Progenitor cell of endocrine pancreas (in vitro differentiated cells): ENCODE measurements at regions not wholly inside any gene's neighbourhood (a gene's known extent, or its start where the extent isn't known, plus 50 kb on each side); places are given as distances from the start of the nearest gene placed in this dataset.

Source experiments
- DNase-seq: peaks from one replicate; pipeline ENCODE4 v3.0.0; 2021; ENCODE audit warnings: low spot score; ENCODE audit not compliant: unreplicated experiment
- H3K27ac Mint-ChIP-seq: 2 replicates; pipeline ENCODE4 v1.8.0; 2021; ENCODE audit warnings: mild to moderate bottlenecking, moderate library complexity, mixed read lengths
- H3K27me3 Mint-ChIP-seq: 2 replicates; pipeline ENCODE4 v1.8.0; 2021; ENCODE audit warnings: mixed read lengths
- H3K36me3 Mint-ChIP-seq: 2 replicates; pipeline ENCODE4 v1.8.0; 2022; ENCODE audit warnings: mixed read lengths; ENCODE audit not compliant: insufficient read depth
- H3K4me1 Mint-ChIP-seq: 2 replicates; pipeline ENCODE4 v1.8.0; 2021; ENCODE audit warnings: low read depth, mixed read lengths
- H3K4me3 Mint-ChIP-seq: 2 replicates; pipeline ENCODE4 v1.8.0; 2021; ENCODE audit warnings: low read depth, mild to moderate bottlenecking, moderate library complexity, mixed read lengths
- H3K9me3 Mint-ChIP-seq: 2 replicates; pipeline ENCODE4 v1.8.0; 2021; ENCODE audit warnings: low read depth, mixed read lengths
- TF ChIP-seq, protein P1 (sequence below): fragments of 200-600 bp; sonication (generic); IDR thresholded peaks from one replicate; pipeline ENCODE4 v1.5.0; 2021; ENCODE audit warnings: antibody characterized with exemption, mild to moderate bottlenecking; ENCODE audit not compliant: unreplicated experiment

DNA sequence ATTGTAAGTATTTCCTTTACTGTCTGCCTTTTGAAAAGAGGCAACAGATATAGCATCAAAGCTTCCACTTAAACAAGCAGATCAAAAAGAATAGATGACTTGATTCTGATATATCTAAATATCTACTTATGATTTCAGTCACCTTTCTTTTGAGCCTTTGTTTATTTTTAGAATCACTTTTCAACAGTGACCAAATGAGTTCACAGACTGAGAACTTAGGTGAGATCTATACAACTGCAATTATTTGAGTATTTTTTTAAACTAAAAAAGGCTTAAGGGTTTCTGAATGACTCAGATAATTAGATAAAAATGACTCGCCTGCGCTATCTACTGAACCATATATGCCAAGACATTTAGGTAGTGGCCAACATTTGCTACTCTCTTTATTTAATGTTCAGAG, 166.7 kb upstream of the KCNIP4 start:
- no peaks in the 10 kb centered on the region for H3K27me3 Mint-ChIP-seq
- no peaks in the 10 kb centered on the region for H3K36me3 Mint-ChIP-seq
- no peaks in the 10 kb centered on the region for H3K9me3 Mint-ChIP-seq
- no peak for DNase-seq
- H3K27ac Mint-ChIP-seq = no peak overlapping the region
- H3K4me3 Mint-ChIP-seq = no peak overlapping the region
- TF ChIP-seq, protein P1, sequence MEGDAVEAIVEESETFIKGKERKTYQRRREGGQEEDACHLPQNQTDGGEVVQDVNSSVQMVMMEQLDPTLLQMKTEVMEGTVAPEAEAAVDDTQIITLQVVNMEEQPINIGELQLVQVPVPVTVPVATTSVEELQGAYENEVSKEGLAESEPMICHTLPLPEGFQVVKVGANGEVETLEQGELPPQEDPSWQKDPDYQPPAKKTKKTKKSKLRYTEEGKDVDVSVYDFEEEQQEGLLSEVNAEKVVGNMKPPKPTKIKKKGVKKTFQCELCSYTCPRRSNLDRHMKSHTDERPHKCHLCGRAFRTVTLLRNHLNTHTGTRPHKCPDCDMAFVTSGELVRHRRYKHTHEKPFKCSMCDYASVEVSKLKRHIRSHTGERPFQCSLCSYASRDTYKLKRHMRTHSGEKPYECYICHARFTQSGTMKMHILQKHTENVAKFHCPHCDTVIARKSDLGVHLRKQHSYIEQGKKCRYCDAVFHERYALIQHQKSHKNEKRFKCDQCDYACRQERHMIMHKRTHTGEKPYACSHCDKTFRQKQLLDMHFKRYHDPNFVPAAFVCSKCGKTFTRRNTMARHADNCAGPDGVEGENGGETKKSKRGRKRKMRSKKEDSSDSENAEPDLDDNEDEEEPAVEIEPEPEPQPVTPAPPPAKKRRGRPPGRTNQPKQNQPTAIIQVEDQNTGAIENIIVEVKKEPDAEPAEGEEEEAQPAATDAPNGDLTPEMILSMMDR = no peak
- no peaks in the 10 kb centered on the region for H3K4me1 Mint-ChIP-seq

DNA sequence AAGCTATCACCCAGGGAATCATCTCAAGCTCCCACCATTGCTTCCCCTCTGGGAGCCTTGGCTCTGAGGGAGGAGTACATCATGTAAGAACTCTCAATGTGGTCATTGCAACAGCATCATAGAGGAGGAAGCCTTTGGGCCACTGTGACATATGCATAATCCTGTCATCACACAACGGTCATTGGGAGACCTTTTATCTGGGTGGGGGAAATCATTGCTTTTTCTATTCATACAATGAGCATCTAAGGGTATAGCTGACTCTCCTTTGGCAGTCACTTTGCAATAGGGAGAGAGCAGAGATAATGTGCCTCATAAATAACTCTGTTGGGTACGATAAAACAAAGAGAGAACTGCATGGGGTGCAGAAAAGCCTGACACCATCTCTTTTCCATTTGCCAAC, 155.2 kb upstream of the KCNIP4 start:
- Mint-ChIP-seq H3K9me3 (no peaks in the 10 kb centered on the region), H3K27ac (no peak overlapping the region), H3K36me3 (no peaks in the 10 kb centered on the region)

DNA sequence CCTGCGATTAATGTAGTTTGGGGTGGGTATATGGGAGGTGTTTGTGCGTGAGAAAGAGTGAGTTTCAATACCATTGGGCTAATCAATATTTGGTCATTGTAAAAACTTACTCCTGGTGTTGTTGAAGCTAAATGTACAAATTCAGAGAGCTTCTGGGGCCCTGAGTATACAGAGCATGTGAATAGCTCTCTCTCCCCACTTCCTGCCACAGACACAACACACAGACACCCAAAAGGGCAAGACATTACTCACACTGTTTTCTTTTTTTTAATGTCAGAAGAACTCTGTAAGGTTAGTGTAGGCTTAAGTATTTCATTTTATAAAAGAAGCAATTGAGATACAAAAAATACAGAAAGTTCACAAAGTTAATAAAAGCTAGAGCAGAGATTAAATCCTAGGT, 151.3 kb upstream of the KCNIP4 start:
- TF ChIP-seq, protein P1 = no peak
- H3K4me3 Mint-ChIP-seq = no peak overlapping the region
- H3K36me3 Mint-ChIP-seq = no peaks in the 10 kb centered on the region

More for the DNA sequence above, 155.2 kb upstream of the KCNIP4 start:
- no peaks in the 10 kb centered on the region for H3K4me1 Mint-ChIP-seq
- H3K4me3 Mint-ChIP-seq = no peak overlapping the region
- TF ChIP-seq, protein P1 = no peak
- H3K27me3 Mint-ChIP-seq = no peaks in the 10 kb centered on the region
- no peak for DNase-seq

DNA sequence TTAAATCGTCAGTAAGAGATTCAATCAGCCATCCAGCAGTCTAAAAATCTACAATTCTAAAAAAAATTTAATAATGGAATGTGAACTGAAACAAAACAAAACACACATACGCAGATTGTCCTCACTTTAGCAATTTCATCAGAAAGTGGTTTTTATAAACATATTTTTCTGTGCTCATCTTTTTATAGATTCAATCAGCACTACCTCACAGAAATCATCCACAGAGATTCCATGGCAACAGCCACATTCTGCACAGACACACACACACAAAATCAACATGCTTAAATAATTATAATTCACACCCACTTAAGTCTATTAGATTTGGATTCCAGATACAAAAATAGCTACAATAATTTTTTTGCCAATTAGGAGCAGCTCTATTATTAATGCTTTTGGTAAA, 149.0 kb upstream of the KCNIP4 start:
- Mint-ChIP-seq H3K36me3 (no peaks in the 10 kb centered on the region), H3K4me1 (no peaks in the 10 kb centered on the region), H3K4me3 (no peak overlapping the region), H3K9me3 (no peaks in the 10 kb centered on the region), H3K27ac (no peak overlapping the region), H3K27me3 (peaks cover 8% of the 10 kb centered on the region)
- DNase-seq = no peak
- TF ChIP-seq, protein P1 = no peak

More for the DNA sequence above, 151.3 kb upstream of the KCNIP4 start:
- H3K4me1 Mint-ChIP-seq = no peaks in the 10 kb centered on the region
- H3K9me3 Mint-ChIP-seq = no peaks in the 10 kb centered on the region
- H3K27ac Mint-ChIP-seq = no peak overlapping the region
- DNase-seq = no peak
- H3K27me3 Mint-ChIP-seq = no peaks in the 10 kb centered on the region

DNA sequence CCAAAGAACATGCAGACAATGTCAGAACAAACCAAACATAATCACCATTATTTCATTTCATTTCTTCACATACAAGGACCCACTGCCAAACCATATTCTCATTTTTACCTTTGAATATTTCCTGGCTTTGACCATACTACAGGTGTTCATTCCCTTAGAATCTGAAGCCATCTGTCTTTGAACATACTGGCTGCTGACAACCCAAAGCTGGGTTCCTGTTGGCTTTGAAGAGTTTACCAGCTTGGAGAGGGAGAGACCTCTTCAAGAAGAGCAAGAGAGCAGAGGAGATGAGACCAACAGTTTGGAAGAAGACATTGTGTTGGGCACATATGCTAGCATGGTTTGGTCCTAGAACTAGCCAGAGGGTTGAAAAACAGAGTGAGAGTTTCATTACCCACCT, 145.6 kb upstream of the KCNIP4 start:
- no peaks in the 10 kb centered on the region for H3K9me3 Mint-ChIP-seq
- H3K36me3 Mint-ChIP-seq = no peaks in the 10 kb centered on the region
- peaks cover 4% of the 10 kb centered on the region for H3K4me1 Mint-ChIP-seq
- no peak for DNase-seq
- H3K27me3 Mint-ChIP-seq = peaks cover 8% of the 10 kb centered on the region
- TF ChIP-seq, protein P1 = no peak
- no peak overlapping the region for H3K4me3 Mint-ChIP-seq
- no peak overlapping the region for H3K27ac Mint-ChIP-seq

DNA sequence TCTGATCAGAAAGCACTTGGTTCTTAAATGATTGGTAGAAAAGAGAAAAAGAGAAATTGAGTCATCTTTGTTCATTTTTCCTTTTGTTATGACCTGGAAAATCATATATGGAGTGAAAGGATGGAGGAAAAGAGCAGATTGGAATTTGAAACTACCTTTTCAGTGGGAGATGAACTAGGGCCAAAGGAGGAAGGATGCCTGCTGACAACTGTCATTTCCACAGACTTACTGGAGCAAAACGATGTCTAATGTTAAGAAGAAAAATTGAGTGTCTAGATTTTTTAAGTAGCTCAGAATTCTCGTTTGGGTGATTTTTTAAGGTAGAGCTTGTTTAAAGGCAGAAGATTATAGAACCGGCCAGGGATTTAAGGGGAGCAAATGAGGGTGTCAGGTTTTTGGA, 144.6 kb upstream of the KCNIP4 start:
- no peak for DNase-seq
- Mint-ChIP-seq H3K36me3 (no peaks in the 10 kb centered on the region), H3K9me3 (no peaks in the 10 kb centered on the region), H3K4me3 (no peak overlapping the region), H3K27me3 (peaks cover 8% of the 10 kb centered on the region), H3K4me1 (peaks cover 4% of the 10 kb centered on the region), H3K27ac (no peak overlapping the region)
- TF ChIP-seq, protein P1 = no peak
